Left ventricle myocardium superior (tissue), 1 donor: ENCODE measurements at regions not wholly inside any gene's neighbourhood (a gene's known extent, or its start where the extent isn't known, plus 50 kb on each side); places are given as distances from the start of the nearest gene placed in this dataset.

Experiments used
- ATAC-seq: fragments of 200-7000 bp; cut with Tn5 transposase; one replicate; pipeline ENCODE4 v1.9.1; 2020; ENCODE audit warnings: mild to moderate bottlenecking, moderate library complexity
- DNase-seq: peaks from one replicate; pipeline ENCODE4 v3.0.0-alpha.2; 2020
- intact Hi-C: fragments of 100-400 bp; cut with micrococcal nuclease; formaldehyde crosslinking; loops from one replicate; pipeline ENCODE4 v1.11.0; 2022
- donor health status: DM: no; HTN: yes; CAD: no; lungs with severe emphysema.

- DNase-seq (no peak), ATAC-seq (no peak)
- intact Hi-C loops: no loop called here
Observed at GRCh38 chr21:45338311-45339017, 50.8 kb upstream of the POFUT2 start.

GRCh38 chr21:45339421-45340402, 52.0 kb upstream of the POFUT2 start:
- intact Hi-C loops: no loop called here
- ATAC-seq: peak; percentile 40
- peak; percentile 18 for DNase-seq

DNA sequence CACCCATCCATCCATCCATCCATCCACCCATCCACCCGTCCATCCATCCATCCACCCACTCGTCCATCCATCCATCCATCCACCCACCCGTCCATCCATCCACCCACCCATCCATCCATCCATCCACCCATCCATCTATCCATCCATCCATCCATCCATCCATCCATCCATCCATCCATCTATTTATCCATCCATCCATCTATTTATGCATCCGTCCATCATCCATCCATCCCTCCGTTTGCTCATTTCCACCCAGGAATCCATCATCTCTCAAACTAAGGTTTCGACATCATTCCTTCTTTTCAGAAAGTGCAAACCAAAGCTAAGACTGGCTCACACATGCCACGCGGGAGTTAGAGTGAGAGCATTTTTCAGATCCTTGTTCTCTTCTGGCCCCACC, 52.8 kb upstream of the POFUT2 start:
- intact Hi-C loops: no loop called here
- no peak for DNase-seq
- ATAC-seq: no peak

DNA sequence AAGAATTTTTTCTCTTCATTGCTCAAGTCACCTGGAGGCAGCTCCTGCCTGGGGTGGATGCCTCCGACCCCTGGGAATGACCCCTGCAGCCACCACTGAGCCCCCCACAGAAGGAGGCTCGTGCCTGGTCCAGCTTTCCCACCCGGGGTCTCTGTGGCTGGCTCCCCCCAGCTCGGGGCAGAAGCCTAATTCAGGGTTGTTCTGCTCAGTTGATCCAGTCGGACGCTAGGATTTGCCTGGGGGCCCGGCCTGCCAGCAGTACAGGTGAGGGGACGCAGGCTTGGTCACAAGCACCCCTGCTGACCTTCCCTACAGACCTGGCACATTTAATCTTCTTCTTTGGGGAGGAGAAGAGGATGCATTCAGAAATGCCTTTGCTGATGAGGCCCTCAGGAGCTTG, 53.6 kb upstream of the POFUT2 start:
- ATAC-seq (no peak), DNase-seq (no peak)
- intact Hi-C loops: no loop called here

DNA sequence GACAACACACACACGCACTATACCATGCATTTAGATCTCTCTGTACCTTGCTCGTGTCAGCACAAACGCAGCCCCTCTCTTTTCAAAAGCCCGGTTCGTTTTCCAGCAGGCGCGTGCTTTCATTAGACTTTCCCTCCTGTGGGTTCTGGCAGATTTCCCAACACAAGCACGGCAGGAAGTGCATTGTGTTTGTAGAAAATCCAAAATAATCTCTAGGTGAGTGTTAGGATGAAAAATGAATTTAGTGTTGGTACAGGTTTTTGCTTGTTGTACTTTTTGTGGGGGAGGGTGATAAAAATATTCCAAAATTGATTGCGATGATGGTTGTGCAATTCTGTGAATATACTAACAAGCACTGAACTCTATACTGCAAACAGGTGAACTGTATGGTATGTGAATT, 54.1 kb upstream of the POFUT2 start:
- DNase-seq (no peak), ATAC-seq (no peak)
- intact Hi-C loops: no loop called here

DNA sequence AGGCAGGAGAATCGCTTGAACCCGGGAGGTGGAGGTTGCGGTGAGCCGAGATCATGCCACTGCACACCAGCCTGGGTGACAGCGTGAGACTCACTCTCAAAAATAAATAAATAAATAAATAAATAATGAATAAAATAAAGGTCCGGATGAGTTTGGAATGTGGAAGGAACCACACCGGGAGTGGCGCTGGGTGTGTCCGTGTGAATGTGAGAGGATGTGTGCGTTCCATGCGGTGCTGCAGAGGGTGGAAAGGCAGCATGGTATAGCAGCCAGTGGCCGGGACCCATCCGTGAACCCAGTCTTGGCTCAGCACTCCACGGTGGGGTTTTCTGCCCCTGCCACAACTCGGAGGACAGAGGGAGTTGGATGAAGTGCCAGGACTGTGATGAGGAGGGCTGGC, 56.2 kb upstream of the POFUT2 start:
- intact Hi-C loops: no loop called here
- no peak for ATAC-seq
- DNase-seq: no peak

DNA sequence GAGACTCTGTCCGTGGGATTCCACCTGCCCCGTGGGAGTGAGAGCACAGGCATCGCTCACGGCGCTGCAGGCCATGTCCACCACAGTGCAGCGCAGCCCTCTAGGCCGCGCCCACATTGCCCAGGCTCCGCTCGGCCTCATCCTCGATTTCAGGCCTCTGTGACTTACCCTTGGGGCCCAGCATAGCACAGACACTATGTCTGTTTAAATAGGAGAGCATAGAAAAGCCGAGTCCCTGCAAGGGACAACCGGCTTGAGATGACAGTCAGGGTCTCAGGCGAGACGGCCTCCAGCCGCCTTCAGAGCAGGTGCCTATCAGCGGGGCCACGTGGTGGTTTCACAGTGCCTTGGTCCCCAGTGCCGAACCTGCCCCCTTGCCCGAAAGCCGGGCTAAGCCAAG, 56.9 kb upstream of the POFUT2 start:
- intact Hi-C loops: no loop called here
- ATAC-seq: peak; percentile 9
- DNase-seq: no peak

- no peak for DNase-seq
- no peak for ATAC-seq
- intact Hi-C loops: no loop called here
Observed at GRCh38 chr21:45347048-45347711, 57.8 kb upstream of the COL18A1 start.

GRCh38 chr21:45347712-45348499, 57.1 kb upstream of the COL18A1 start:
- intact Hi-C loops: no loop called here
- ATAC-seq: no peak
- peak; percentile 46 for DNase-seq

- peak; percentile 22 for DNase-seq
- intact Hi-C loops: no loop called here
- no peak for ATAC-seq
Observed at GRCh38 chr21:45348591-45349327, 56.2 kb upstream of the COL18A1 start.

DNA sequence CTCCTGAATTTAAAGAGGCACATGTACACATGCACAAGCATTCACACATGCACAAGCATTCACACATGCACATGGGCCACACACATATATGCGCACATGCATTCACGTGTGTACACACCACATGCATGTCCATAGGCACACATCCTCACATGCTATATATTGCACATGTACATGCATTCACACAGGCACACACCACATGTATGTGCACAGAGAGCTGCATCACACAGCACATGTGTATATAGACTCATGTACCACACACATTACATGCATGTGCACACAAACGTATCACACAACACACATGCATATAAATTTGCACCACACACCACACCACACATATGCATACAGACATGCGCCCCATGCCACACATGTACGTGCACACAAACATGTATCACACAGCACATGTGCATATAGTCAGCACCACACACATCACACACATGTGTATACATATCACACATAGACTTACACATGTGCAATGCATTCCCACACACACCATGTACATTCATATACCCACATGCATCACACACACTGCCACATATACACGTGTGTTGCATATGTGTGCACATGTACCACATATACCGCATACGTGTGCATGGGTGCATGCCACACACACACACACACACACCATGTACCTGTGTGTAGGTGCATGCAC, 54.6 kb upstream of the COL18A1 start:
- DNase-seq (no peak), ATAC-seq (no peak)
- intact Hi-C loops: no loop called here

GRCh38 chr21:45351061-45351460, 53.9 kb upstream of the COL18A1 start:
- no peak for ATAC-seq
- intact Hi-C loops: no loop called here

DNA sequence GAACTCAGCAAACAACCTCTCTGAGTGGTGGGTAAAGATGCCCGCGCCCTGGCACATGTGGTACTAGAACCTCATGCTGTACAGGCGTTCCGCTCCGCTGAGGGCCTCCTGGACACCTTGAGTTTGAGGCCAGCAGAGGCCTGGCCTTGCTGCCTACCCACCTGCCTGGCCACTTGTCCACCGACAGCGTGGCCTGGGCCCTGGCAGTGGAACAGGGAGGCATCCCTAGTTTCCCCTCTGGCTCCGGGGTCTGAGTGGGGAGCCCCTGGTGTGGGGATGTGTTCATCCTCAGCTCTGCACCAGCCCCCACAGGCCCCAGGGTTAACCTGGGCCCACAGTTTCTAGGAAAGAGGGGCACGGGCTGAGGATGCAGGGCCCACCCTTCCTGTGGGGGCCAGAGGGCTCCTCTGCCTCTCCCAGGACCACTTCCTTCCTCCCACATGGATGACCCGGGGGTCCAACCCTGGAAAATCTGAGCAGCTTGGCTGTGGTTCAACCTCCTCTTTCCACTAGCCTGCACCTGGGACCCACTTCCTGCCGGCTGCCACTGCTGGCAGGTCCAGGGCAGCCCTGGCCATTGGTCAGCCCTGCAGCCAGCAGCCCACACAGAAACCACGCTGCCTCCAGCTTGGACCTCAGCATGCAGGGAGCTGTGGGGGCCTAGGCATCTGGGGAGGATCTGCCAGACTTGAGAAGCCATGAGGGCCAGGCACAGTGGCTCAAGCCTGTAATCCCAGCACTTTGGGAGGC, 53.3 kb upstream of the COL18A1 start:
- intact Hi-C loops: no loop called here

More at GRCh38 chr21:45351061-45351460, 53.9 kb upstream of the COL18A1 start:
- no peak for DNase-seq

GRCh38 chr21:45352621-45353139, 52.3 kb upstream of the COL18A1 start:
- intact Hi-C loops: no loop called here

More for the DNA sequence above, 53.3 kb upstream of the COL18A1 start:
- ATAC-seq (no peak), DNase-seq (no peak)

GRCh38 chr21:45353200-45353599, 51.8 kb upstream of the COL18A1 start:
- ATAC-seq: no peak
- intact Hi-C loops: no loop called here
- DNase-seq: peak; percentile 24

More at GRCh38 chr21:45352621-45353139, 52.3 kb upstream of the COL18A1 start:
- DNase-seq (peak; percentile 30), ATAC-seq (no peak)

DNA sequence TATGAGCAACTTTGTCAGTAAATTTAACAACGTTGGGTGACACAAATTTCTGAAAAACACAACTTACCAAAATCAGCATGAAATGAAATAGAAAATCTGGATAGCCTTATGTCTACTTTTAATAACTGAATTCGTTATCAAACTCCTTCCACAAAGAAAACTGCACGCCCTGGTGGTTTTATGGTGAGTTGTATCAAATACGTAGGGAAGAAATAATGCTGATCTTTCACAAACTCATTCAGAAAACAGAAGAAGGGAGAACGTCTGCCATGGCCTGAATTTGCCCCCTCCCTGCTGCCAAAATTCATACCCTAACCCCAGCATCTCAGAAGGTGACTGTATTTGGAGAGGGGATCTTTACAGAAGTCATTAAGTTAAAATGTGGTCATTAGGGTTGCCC, 50.0 kb upstream of the COL18A1 start:
- DNase-seq (no peak), ATAC-seq (no peak)
- intact Hi-C loops: no loop called here
